HG03565 (cell line): ENCODE measurements at regions not wholly inside any gene's neighbourhood (a gene's known extent, or its start where the extent isn't known, plus 50 kb on each side); places are given as distances from the start of the nearest gene placed in this dataset.

ENCODE experiments used
- ATAC-seq: cut with Tn5 transposase; IDR thresholded peaks from one replicate; pipeline ENCODE4 v1.9.1; 2021; ENCODE audit warnings: mild to moderate bottlenecking, moderate library complexity; ENCODE audit not compliant: unreplicated experiment

DNA sequence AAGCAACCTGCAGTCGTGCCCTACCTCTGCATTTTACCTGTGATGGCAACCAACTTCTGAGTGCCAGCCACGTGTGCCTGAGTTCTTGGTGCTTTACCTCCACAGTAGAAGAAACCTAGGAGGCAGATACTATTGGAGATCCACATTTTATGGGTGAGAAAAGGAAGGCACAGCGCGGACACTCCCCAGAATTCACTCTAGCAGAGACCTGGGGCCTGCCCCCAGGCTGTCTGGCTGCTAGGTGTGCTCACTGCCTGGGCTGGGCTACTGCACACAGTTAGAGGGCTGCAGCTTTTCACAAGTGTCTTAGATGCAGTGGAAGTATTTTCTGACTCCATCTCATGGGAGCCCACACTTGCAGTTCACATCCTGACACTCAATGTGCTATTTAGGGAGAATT lies 598.8 kb upstream of the ADAMTS16 start:
- ATAC-seq: no peak

DNA sequence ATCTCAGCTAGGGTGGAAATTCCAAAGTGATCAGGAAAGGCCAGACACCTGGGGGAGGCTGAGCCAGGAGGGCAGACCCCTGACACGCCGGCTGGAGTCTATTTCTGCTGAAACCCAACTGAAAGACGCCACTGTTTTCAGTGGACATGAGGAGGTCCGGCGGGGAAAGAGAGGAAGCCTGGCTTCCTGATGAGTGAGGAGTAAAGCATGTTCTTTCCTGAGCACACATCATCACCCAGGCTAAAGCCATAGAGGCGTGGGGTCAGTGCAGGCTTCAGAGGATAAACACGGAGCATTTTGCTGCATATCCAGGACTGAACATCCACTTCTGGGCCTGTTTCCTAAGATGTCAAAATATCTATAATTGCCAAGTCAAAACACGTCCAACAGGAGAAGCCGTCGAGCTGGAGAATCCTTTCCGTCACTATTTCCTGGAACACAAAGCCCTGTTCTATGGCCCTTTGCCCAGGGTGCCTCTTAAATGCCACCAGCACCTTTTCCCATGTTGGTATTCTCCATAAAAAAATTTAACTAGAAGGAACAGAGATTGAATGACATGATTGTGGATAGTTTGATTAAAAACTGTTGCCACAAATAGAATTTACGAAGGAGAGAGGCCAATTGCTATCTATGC lies 597.9 kb upstream of the ADAMTS16 start:
- ATAC-seq: no peak

DNA sequence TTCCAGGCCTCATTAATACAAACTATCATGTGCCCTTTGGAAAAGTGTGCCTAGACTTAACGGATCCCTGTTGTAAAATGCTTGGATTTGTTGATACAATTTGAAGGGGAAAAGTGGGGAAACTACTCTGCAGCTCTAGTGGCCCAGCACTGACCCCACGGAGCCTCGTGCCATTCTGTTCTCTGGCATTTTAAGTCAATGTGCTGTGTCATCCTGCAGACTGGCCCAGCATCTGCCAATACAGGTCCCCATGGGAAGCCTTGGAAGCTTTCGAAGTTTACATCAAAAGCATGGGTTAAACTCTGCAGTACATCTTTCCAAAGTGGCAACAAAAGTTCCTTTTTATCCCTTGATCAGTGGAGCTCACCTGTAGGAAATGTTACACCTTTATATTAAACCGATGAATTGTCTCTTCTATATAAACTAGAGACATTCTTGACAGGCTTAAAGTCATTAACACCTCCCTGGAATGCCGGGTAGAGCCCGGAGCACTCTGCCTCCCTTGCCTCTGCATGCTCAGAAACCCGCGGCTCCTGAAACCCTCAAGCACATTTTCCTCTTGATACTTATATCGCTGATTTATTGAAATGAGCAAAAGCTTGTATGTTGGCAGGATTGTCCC lies 596.0 kb upstream of the ADAMTS16 start:
- ATAC-seq: no peak

DNA sequence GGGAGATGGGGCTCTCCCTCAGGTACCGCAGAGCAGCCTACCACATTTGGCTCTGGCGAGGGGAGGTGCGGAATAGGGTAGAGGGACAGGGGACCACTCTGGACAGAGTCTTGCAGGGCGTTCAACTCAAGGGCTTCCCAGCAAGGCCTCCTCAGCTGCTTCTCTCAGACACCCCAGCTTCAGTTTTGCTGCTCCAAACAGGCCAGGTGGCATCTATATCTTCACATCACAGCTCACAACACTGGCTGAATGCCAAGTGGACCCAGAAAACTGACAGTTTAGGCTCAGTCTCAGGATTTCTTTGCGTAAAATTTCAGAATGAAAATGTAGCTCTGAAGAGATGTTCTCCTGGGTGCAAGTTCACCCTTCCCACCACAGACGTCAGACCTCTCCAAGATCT lies 592.6 kb upstream of the ADAMTS16 start:
- no peak for ATAC-seq

DNA sequence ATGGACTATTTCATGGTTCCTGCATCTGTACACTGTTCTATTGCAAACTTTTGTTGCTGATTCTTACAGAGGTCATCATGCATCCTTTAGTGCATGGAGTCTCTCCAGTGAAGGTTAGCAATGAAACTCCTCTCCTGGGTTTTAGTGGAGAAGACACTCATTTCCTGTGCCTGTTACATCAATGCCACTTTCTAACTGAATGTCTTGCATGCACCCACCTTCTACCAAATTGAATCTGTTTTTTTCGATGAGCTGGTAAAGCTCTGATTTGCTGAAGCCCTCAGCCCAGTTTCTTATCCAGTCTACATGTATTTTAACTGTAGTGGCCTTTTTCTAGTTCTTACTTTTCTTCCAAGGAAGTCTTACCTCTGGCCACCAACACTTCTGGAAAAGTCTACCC lies 591.8 kb upstream of the ADAMTS16 start:
- no peak for ATAC-seq

DNA sequence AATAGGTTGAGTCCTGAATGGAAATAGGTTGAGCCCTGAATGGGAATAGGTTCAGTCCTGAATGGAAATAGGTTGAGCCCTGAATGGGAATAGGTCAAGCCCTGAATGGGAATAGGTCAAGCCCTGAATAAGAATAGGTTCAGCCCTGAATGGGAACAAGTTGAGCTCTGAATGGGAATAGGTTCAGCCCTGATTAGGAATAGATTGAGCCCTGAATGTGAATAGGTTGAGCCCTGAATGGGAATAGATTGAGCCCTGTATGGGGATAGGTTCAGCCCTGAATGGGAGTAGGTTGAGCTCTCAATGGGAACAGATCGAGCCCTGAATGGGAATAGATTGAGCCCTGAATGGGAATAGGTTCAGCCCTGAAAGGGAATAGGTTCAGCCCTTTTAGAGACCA lies 590.8 kb upstream of the ADAMTS16 start:
- no peak for ATAC-seq

DNA sequence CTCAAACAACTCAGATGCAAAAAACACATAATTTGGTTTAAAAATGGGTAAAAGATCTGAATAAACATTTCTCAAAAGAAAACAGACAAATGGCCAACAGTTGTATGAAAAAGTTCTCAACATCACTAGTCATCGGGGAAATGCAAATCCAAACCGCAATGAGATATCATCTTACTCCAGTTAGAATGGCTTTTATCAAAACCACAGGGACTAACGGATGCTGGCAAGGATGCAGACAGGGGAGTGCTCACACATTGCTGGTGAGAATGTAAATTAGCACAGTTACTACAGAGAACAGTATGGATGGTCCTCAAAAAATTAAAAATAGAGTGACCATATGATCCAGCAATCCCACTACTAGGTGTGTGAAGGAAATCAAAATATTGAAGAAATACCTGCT lies 589.1 kb upstream of the ADAMTS16 start:
- ATAC-seq: no peak

DNA sequence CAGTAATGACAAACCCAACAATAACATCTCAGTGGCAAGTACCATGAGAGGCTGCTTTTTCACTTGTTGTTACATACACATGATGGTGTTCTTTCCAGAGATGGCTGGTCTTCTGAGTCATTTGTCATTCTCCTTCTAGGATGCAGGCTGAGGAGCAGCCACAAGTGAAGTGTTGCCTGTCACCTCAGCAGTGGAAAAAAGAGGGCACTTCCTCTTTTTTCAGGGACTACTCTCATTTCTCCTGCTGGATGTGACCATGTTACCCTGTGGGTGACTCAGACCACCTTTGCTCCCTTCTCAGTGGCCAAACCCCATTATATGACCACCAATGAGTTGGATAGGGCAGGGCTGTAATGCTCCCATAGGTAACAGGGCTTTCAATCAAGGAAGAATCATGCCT lies 587.0 kb upstream of the ADAMTS16 start:
- ATAC-seq: no peak

DNA sequence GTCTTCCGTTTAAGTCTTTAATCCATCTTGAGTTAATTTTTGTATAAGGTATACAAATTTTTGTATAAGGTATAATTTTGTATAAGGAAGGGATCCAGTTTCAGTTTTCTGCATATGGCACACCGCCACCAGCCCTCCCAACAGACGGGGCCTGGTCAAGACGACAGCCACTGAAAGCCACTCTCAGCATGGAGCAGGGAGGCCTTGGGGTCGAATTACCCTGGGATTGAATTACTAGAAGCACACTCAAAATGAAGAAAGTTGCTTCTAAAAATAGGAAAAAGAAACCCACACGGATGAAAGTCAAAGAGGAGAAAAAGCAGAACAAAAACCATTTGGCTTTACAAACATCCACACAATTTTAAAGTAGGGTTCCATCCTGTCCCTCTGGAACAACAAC lies 586.2 kb upstream of the ADAMTS16 start:
- no peak for ATAC-seq

DNA sequence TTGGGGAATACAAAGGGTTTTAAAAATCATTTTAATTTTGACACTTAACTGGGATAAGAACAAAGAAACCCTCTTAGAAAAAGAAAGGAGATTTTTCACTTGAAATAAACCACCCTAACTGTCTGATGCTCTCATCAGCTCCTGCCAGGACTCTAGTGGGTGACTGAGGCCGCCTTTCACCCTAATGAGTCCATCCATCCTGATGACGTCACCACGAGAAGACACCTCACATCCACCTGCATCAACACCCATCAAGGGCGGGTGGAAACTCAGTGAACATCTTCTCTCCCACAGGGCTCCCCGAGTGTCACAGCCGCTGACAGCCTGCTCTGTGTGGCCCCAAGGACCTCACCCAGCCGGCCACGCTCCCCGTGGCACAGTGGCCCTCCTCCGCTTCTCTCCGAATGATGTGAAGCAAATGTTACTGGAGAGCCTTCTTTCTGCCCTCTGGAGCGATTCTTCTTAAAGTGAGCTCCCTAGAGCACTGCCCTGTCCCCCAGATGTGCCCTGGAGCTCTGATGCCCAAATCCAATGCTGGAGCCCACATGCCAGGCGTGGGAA lies 584.3 kb upstream of the ADAMTS16 start:
- no peak for ATAC-seq

DNA sequence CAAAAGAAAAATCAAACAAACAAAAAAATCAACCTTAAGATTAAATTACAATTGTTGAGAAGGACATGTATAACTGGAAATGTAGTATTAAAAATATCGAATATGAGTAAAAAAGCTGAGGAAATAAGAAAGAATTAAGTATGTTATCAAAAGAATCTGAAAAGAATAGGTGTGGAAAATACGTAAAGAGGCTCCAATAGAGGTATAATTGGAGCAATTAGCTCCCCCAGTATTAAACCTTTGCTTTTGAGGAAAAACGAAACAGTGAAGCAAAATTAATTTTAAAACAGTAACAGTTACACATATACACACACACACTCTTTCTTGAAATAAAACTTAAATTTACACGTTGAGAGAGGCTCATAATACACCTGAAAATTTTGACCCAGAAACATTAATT lies 578.7 kb upstream of the ADAMTS16 start:
- no peak for ATAC-seq

DNA sequence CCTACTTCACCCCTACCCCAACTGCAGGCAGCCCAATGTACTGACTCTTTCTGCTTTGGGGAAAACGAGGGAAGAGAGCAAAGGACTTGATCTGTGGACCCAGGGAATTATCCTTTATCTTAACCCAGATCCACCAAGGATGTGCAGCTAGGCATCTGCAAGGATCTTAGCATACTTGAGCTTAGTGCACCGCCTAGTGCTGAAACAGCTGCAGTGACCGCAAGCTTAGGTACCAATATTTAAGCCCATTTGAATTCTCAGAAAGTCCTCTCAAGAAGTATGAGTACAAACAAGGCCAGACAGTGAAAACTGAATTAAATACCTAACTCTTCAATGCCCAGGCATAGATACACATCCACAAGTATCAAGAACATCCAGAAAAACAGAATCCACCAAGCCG lies 576.7 kb upstream of the ADAMTS16 start:
- no peak for ATAC-seq

DNA sequence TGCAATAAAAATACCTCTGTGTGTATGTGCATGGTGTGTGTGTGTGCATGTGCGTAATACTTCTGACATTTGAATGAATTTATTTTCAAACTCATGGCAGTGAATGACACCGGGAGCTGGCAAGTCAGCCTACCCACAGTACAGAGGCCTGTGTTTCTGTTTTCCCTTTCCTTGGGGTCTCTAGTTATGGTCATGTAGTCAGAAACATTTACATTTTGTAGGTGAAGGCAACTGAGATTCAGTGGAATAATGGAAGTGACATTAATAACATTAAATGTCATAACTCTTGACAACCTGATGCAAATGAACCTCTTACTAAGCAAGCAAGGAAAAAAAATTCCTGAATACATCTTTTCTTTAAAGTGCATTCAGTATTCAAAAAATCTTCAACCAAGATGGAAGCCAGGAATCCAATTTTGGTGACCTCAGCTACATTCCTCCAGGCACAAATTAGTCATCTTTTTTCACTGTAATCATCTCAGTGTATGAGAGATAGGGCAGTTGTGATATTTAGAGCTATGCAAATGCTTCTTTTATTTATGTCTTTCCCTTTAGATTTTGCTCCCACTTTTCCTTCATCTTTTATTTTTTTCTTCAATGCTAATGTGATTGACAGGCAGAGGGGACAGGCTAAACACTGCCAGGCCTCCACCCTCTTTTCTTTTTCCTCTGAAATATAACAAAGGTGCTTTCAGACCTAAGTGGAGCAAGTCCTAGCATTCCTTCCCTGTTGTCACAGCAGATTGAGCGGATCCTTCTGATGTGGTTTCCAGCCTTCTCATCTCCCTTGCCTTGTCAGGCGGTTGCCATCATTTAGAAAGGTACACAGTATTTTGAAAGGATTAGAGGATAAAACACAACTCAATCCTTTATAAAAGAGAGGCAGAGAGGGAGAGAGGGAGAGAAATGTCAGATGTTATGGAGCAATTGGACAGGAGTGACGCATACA lies 569.8 kb upstream of the ADAMTS16 start:
- ATAC-seq: no peak

DNA sequence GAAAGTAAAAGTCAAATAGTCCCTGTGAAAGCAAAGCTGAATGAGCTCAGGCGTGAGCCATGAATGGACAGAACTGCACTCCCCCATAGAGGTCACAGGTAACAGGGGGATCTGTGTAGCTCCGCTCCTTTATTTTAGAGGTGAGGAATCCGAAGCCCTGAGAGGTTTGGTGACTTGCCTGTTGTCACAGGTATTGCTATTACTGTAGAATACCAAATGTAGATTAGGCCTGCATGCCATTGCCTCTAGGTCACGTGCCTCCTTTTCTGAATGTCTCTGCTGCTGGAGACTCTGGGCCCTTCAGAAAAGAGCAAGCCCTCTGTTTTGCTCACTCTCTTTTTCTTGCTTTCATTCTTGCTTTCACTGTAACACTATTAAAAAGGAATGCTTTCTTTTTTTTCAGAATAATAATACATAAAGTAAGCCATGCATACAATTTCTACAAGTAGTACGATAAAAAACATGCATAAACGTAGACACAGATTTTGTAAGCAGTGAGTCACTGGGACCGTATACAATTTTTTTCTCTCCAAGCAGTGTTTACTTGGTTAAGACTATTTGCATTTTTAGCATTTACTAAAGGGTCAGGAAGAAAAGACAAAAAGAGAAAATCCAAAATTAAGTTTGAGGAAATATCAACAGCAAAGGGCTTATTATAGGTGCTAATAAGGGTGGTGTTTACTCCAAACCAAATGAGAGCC lies 568.7 kb upstream of the ADAMTS16 start:
- no peak for ATAC-seq

DNA sequence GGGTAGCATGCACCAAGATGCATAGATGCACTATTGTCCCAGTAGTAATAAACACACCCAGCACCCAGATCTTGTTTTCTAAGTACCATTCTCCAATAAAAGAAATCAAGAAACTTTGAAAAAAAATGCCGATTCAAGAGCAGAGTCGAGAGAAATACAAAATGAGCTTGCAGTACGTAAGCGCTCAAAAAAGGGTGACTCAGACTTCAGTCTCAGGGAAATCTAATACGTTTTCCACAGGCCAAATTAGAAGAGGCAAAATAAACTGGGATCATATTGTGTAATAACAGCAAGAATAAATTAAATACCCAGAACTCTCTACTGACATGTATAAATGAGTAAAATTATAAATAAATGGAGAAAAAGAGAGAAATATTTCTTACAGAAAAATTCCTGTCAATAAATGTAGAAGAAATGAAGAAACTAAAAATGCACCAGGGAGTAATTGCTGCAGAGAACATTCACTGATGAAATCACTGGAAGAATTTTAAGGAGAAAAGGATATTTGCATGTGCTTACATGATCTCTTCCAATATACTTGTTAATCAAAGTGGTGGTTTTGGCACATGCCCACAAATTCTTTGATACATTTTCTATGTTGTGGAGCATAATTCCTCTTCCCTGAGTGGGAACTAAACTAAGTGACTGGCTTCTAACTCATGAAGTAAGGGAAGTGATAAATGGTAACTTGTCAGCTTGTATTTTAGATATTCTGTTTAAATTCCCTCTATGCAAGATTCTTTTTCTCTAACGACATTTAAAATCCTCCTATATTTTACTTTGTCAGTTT lies 567.6 kb upstream of the ADAMTS16 start:
- no peak for ATAC-seq

DNA sequence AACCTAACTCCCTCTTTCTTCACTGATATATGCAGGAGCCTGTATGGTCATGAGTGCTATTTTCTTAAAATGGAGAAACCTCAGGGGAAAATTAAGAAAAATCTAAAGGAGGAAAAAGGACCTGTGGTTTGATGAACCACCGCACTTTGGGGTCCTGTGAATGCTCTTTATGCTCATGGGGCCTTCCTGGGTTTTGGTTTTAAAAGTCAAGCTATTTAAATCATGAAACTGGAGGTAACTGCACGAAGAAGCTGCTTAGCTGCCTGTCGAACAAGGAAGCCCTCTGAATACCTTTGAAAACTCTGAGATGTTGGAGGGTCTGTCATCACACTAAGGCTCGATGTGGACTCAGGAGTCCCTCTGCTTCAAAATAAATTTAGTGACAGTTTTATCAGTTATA lies 564.5 kb upstream of the ADAMTS16 start:
- ATAC-seq: no peak

DNA sequence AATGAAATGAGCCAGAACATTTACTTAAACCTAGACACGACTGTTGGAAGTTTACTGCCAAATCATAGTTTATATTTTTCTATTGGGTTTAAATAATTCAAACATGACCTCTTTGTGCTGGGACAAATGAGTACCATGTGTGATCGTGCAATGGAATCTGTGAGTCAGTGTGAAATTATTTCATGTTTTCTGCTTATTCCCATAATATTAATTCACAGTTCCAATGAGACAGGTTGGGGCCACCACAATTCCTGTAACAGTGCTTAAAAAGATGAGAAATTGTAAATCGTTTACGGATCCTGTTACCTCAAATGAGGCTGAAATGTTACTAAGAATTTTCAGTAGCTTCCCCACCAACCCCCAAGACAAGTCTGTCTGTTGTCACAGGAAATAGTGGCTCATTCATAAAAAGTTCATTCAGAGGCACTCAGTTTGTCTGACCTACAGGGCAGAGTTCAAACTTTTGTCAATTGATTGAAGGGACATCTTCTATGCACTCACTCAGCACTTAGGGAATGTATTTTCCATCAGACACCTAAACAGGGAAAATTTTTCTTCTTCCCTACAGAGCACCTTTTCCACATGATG lies 563.9 kb upstream of the ADAMTS16 start:
- ATAC-seq: no peak

DNA sequence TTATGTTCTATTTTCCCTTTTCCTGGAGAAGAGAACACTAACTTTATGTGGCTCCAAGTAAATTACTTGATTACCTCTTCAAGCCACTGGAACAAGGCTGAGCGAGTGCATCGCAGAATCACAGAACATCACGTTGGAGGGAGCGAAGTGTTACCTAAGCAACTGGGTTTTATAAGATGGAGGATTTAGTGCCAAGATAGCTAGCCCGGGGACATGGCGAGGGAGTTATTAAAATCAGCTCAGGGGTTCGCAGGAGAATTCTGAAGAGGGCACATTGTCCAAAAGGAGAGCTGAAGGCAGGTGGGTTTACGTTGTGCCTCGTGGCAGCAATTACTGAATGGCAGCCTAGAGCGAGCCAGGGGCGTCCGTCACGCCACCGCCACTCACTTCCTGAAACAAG lies 563.2 kb upstream of the ADAMTS16 start:
- ATAC-seq: no peak

DNA sequence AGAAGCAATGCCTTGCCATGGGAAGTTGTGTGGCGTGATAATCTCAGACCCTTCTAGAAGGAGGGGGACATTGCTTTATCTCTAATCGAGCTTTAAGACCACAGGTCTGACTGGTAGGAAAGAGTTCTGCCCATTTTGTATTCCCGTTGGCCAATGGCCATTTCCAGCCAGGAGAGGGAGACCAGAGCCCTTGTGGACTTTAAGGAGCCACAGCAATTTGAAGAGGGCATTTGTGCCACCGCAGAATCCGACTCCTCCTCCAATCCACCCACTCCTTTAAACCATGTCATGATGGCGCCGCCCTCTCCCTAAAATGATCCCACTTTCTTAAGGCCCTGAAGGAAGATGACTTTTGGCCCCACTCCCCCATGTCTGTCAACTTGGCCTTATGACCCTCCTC lies 560.5 kb upstream of the ADAMTS16 start:
- no peak for ATAC-seq

DNA sequence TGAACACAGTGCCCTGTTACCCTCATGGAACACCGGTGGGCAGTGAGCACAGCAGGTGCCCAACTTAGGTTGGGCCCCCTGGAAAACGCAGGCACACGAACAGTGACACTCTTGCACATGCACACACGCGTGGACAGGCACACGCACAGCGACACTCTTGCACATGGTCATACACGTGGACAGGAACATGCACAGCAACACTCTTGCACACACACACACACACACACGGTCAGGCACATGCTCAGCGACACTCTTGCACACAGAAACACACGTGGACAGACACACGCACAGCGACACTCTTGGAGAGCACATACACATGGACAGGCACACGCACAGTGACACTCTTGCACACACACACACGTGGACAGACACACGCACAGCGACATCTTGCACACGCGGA lies 559.4 kb upstream of the ADAMTS16 start:
- ATAC-seq: no peak
